K562 (cell line): ENCODE measurements at regions not wholly inside any gene's neighbourhood (a gene's known extent, or its start where the extent isn't known, plus 50 kb on each side); places are given as distances from the start of the nearest gene placed in this dataset.

Experiments used
- ATAC-seq: fragments of 200-7000 bp; cut with Tn5 transposase; 3 replicates; pipeline ENCODE4 v1.9.1; 2020; ENCODE audit warnings: moderate library complexity
- BruUV-seq: library from RNA; stranded (reverse); fragments of 400-500 nt; replicated peaks from 2 replicates; lab custom pipeline; 2021; lab: Mats Ljungman, UMichigan
- CTCF ChIA-PET: fragments of 300-600 bp; formaldehyde crosslinking; extraction: SDS; loops from one replicate; lab custom pipeline; 2021; ENCODE audit warnings: low intra/inter-chr PET ratio; lab: Yijun Ruan, JAX
- POLR2A ChIA-PET: fragments of 300-600, 350-650 bp; sonication (Branson Sonifier 250); formaldehyde crosslinking; extraction: SDS; loops from one replicate; lab custom pipeline; 2021; ENCODE audit warnings: antibody characterized with exemption, inconsistent platforms; lab: Yijun Ruan, JAX
- DNase-seq, 4 experiments: peaks; one replicate each; pipeline versions ENCODE4 v3.0.0 to v3.0.0-alpha.2; 2011 to 2018; ENCODE audit warnings: low spot score in 3 of 4, mixed read lengths in 3 of 4; ENCODE audit errors: extremely low read depth in 1 of 4
- FAIRE-seq: peaks from 2 replicates; lab custom pipeline; 2011; peaks lifted over from hg19 to GRCh38; lab: Jason Lieb, UNC
- H2AFZ ChIP-seq: 2 replicates; pipeline ENCODE4 v1.6.0; 2011; ENCODE audit warnings: low read depth, low read length, control low read depth, inconsistent platforms
- H3K27ac ChIP-seq: fragments of 200-600 bp; 3 replicates; pipeline ENCODE4 v1.8.0; 2011; ENCODE audit warnings: low read depth, mild to moderate bottlenecking, control low read depth, inconsistent platforms, low read length, moderate library complexity, mixed read lengths; ENCODE audit errors: extremely low read depth
- H3K27me3 ChIP-seq, 2 experiments: fragments of 300-600 bp in 1 of 2; 2 replicates in 1 of 2; 3 replicates in 1 of 2; pipeline versions ENCODE4 v1.6.0 to v1.8.0; 2011; ENCODE audit warnings: inconsistent platforms in 2 of 2, low read length in 2 of 2, mild to moderate bottlenecking in 1 of 2, mixed read lengths in 1 of 2, moderate library complexity in 1 of 2; ENCODE audit not compliant: control insufficient read depth in 2 of 2, insufficient read depth in 2 of 2
- H3K36me3 ChIP-seq: fragments of 300-600 bp; 3 replicates; pipeline ENCODE4 v1.8.0; 2011; ENCODE audit warnings: mild to moderate bottlenecking, low read length, inconsistent platforms; ENCODE audit not compliant: control insufficient read depth, insufficient read depth
- H3K4me1 ChIP-seq, 2 experiments: fragments of 200-600 bp in 1 of 2; replicated peaks in 1 of 2; 2 replicates in 1 of 2; 3 replicates in 1 of 2; pipeline versions ENCODE4 v1.5.1 to v1.8.0; 2011; ENCODE audit warnings: inconsistent platforms in 2 of 2, low read length in 2 of 2, mild to moderate bottlenecking in 1 of 2, mixed read lengths in 1 of 2, moderate library complexity in 1 of 2; ENCODE audit not compliant: control insufficient read depth in 2 of 2, insufficient read depth in 2 of 2
- H3K4me2 ChIP-seq: 2 replicates; pipeline ENCODE4 v1.6.1; 2011; ENCODE audit warnings: low read length, control low read depth, inconsistent platforms, mixed read lengths; ENCODE audit not compliant: insufficient read depth
- H3K4me3 ChIP-seq: fragments of 200-600 bp; sonication (generic), shearing (Covaris generic); 2 replicates; pipeline ENCODE4 v1.5.1; 2016; ENCODE audit warnings: control low read depth, inconsistent platforms
- H3K79me2 ChIP-seq: fragments of 200-600 bp; 3 replicates; pipeline ENCODE4 v1.8.0; 2011; ENCODE audit warnings: low read length, inconsistent platforms; ENCODE audit not compliant: control insufficient read depth, insufficient read depth
- H3K9ac ChIP-seq, 2 experiments: 2 replicates each; pipeline versions ENCODE4 v1.6.0 to v1.6.1; 2011; ENCODE audit warnings: low read depth in 2 of 2, low read length in 2 of 2, control low read depth in 1 of 2, inconsistent platforms in 1 of 2, mild to moderate bottlenecking in 1 of 2, mixed read lengths in 1 of 2; ENCODE audit not compliant: insufficient read depth in 1 of 2
- H3K9me1 ChIP-seq: one replicate; pipeline ENCODE4 v1.6.0; 2011; ENCODE audit warnings: inconsistent platforms, mild to moderate bottlenecking, low read length, moderate library complexity; ENCODE audit not compliant: control insufficient read depth, insufficient read depth
- H3K9me3 ChIP-seq: replicated peaks from 2 replicates; pipeline ENCODE4 v1.5.1; 2011; ENCODE audit warnings: low read depth, low read length, inconsistent platforms; ENCODE audit not compliant: control insufficient read depth, insufficient read depth
- H4K20me1 ChIP-seq: replicated peaks from 2 replicates; pipeline ENCODE4 v1.6.1; 2011; ENCODE audit warnings: low read length, inconsistent platforms, mixed read lengths; ENCODE audit not compliant: control insufficient read depth, insufficient read depth
- ARID1B ChIP-seq: fragments of 450-650 bp; IDR thresholded peaks from 2 replicates; pipeline ENCODE4 v1.6.1; 2016; ENCODE audit warnings: antibody characterized with exemption, mild to moderate bottlenecking, inconsistent platforms
- CHD2 ChIP-seq: IDR thresholded peaks from 2 replicates; pipeline ENCODE4 v1.6.1; 2011; ENCODE audit warnings: low read depth, low read length
- CREBBP ChIP-seq: IDR thresholded peaks from one replicate; pipeline ENCODE4 v1.6.1; 2012; ENCODE audit warnings: low read depth, mild to moderate bottlenecking, control low read depth, inconsistent platforms, low read length
- EP300 ChIP-seq: IDR thresholded peaks from 2 replicates; pipeline ENCODE4 v1.6.1; 2012; ENCODE audit warnings: low read length, improper control_type of control experiment
- FIP1L1 ChIP-seq: fragments of 200-400 bp; formaldehyde crosslinking; IDR thresholded peaks from 2 replicates; pipeline ENCODE4 v1.6.1; 2018; ENCODE audit warnings: mild to moderate bottlenecking, low read depth, low read length; ENCODE audit not compliant: poor library complexity, severe bottlenecking
- HNRNPUL1 ChIP-seq: fragments of 200-400 bp; formaldehyde crosslinking; IDR thresholded peaks from 2 replicates; pipeline ENCODE4 v1.6.1; 2017; ENCODE audit warnings: low read length
- RBFOX2 ChIP-seq: fragments of 200-400 bp; formaldehyde crosslinking; IDR thresholded peaks from 2 replicates; pipeline ENCODE4 v1.6.1; 2017; ENCODE audit warnings: low read depth, mild to moderate bottlenecking, low read length, moderate library complexity
- RREB1 ChIP-seq: fragments of 250-450 bp; sonication (Bioruptor Pico); IDR thresholded peaks from 2 replicates; pipeline ENCODE4 v1.4.0; 2020
- SAFB2 ChIP-seq: fragments of 200-400 bp; formaldehyde crosslinking; IDR thresholded peaks from 2 replicates; pipeline ENCODE4 v1.6.1; 2018; ENCODE audit warnings: borderline replicate concordance, low read length, low read depth, moderate library complexity; ENCODE audit not compliant: severe bottlenecking
- STAT5B ChIP-seq: fragments of 250-450 bp; sonication (Bioruptor Pico); IDR thresholded peaks from 2 replicates; pipeline ENCODE4 v1.8.0; 2021; ENCODE audit warnings: mild to moderate bottlenecking, inconsistent platforms
- ZKSCAN8 ChIP-seq: fragments of 200-800 bp; sonication (Bioruptor generic); IDR thresholded peaks from 2 replicates; pipeline ENCODE4 v1.6.1; 2016; ENCODE audit warnings: missing genetic modification characterization, missing compliant biosample characterization
- ZNF134 ChIP-seq: fragments of 250-450 bp; sonication (Bioruptor Pico); conservative IDR thresholded peaks from 2 replicates; pipeline ENCODE4 v1.4.0; 2020
- ZNF586 ChIP-seq: fragments of 450-650 bp; formaldehyde crosslinking; conservative IDR thresholded peaks from 2 replicates; pipeline ENCODE4 v1.4.0; 2020; ENCODE audit warnings: mild to moderate bottlenecking, moderate library complexity
- ZNF695 ChIP-seq: fragments of 450-650 bp; formaldehyde crosslinking; IDR thresholded peaks from 2 replicates; pipeline ENCODE4 v1.4.0; 2020; ENCODE audit warnings: mild to moderate bottlenecking, moderate library complexity
- ZNF76 ChIP-seq: fragments of 250-450 bp; sonication (Bioruptor Pico); IDR thresholded peaks from 2 replicates; pipeline ENCODE4 v1.4.0; 2020; ENCODE audit warnings: mild to moderate bottlenecking, moderate library complexity, borderline replicate concordance
- ZNF764 ChIP-seq: fragments of 250-450 bp; sonication (Bioruptor Pico); IDR thresholded peaks from 2 replicates; pipeline ENCODE4 v1.4.0; 2020; ENCODE audit warnings: low read depth, mild to moderate bottlenecking, moderate library complexity
- WGBS: fragments of 100-300 bp; shearing (Covaris generic); methylation state at CpG from one replicate; pipeline ENCODE4 v1.1.6; 2016; ENCODE audit warnings: low coverage, mixed read lengths; ENCODE audit not compliant: insufficient coverage; ENCODE audit errors: missing lambda C conversion rate; 5-methylcytosine and 5-hydroxymethylcytosine counted together
- in situ Hi-C: fragments of 300-500 bp; cut with MboI; formaldehyde crosslinking; loops from 4 replicates; pipeline ENCODE4 v1.15.0; 2018; ENCODE audit warnings: inconsistent platforms, mixed read lengths
- intact Hi-C: fragments of 100-400 bp; cut with micrococcal nuclease; formaldehyde crosslinking; loops from 2 replicates; pipeline ENCODE4 v1.14.2; 2022
- TF ChIP-seq, protein P1 (sequence below): sonication (generic); formaldehyde crosslinking; IDR thresholded peaks from 2 replicates; pipeline ENCODE4 v1.8.1; 2022; ENCODE audit warnings: missing genetic modification reagents

GRCh38 chr10:105803206-105803605, 1162.1 kb downstream of the SORCS3 start:
- ChIA-PET POLR2A (interaction anchor here (0.5 kb wide), 1 partner anchor 251 kb away, joined by 3 read pairs; no protein-coding TSS in a partner anchor), CTCF (no interaction called here)
- Histone ChIP-seq H3K27ac (no peak overlapping the region), H3K4me2 (no peak overlapping the region), H3K79me2 (no peaks in the 10 kb centered on the region), H3K4me3 (no peak overlapping the region), H3K9ac (no peak overlapping the region), H3K27me3 (no peaks in the 10 kb centered on the region), H2AFZ (no peak overlapping the region), H4K20me1 (no peaks in the 10 kb centered on the region), H3K9me1 (no peaks in the 10 kb centered on the region), H3K36me3 (no peaks in the 10 kb centered on the region), H3K4me1 (no peaks in the 10 kb centered on the region), H3K9me3 (no peaks in the 10 kb centered on the region)
- 0% methylated on average over 2 of the region's 2 CpGs for WGBS
- FAIRE-seq: no peak
- in situ Hi-C loops: no loop called here
- TF ChIP-seq, protein P1, sequence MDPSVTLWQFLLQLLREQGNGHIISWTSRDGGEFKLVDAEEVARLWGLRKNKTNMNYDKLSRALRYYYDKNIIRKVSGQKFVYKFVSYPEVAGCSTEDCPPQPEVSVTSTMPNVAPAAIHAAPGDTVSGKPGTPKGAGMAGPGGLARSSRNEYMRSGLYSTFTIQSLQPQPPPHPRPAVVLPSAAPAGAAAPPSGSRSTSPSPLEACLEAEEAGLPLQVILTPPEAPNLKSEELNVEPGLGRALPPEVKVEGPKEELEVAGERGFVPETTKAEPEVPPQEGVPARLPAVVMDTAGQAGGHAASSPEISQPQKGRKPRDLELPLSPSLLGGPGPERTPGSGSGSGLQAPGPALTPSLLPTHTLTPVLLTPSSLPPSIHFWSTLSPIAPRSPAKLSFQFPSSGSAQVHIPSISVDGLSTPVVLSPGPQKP: no peak
- TF ChIP-seq RBFOX2 (no peak), RREB1 (no peak), ZKSCAN8 (no peak), ZNF695 (CRISPR knock-in tag) (no peak), SAFB2 (no peak), STAT5B (no peak), CREBBP (no peak), HNRNPUL1 (no peak), EP300 (no peak), ZNF134 (CRISPR knock-in tag) (no peak), ZNF586 (CRISPR knock-in tag) (no peak), CHD2 (no peak), ARID1B (no peak), ZNF76 (no peak), ZNF764 (CRISPR knock-in tag) (no peak), FIP1L1 (no peak)
- intact Hi-C loops: no loop called here
- BruUV-seq: no TSS peak
- no peak for DNase-seq
- no peak for ATAC-seq
